ENCODE measurements at regions not wholly inside any gene's neighbourhood (a gene's known extent, or its start where the extent isn't known, plus 50 kb on each side); places are given as distances from the start of the nearest gene placed in this dataset.

GRCh38 chr1:37130221-37130948 lies 96.1 kb upstream of the GRIK3 start:
- ATAC-seq (no peak), DNase-seq (no peak)

GRCh38 chr1:37131281-37131680 lies 97.0 kb upstream of the GRIK3 start:
- ATAC-seq = no peak
- no peak for DNase-seq

- ATAC-seq = no peak
- no peak for DNase-seq
Measured at GRCh38 chr1:37133276-37134145, 99.2 kb upstream of the GRIK3 start.

GRCh38 chr1:37134599-37134998 lies 100.3 kb upstream of the GRIK3 start:
- no peak for DNase-seq
- ATAC-seq = no peak

- ATAC-seq (no peak), DNase-seq (no peak)
Measured at GRCh38 chr1:37135032-37135431, 100.7 kb upstream of the GRIK3 start.

- DNase-seq = no peak
- no peak for ATAC-seq
Measured at GRCh38 chr1:37137014-37137413, 102.7 kb upstream of the GRIK3 start.

GRCh38 chr1:37137601-37138000 lies 103.3 kb upstream of the GRIK3 start:
- DNase-seq (no peak), ATAC-seq (no peak)

GRCh38 chr1:37143800-37144199 lies 109.5 kb upstream of the GRIK3 start:
- DNase-seq = no peak
- ATAC-seq = no peak

- ATAC-seq = no peak
- no peak for DNase-seq
Measured at GRCh38 chr1:37146071-37146470, 111.8 kb upstream of the GRIK3 start.

GRCh38 chr1:37147392-37147831 lies 113.1 kb upstream of the GRIK3 start:
- DNase-seq (no peak), ATAC-seq (no peak)

GRCh38 chr1:37147906-37148305 lies 113.6 kb upstream of the GRIK3 start:
- ATAC-seq (no peak), DNase-seq (no peak)

GRCh38 chr1:37148663-37149062 lies 114.3 kb upstream of the GRIK3 start:
- DNase-seq (no peak), ATAC-seq (no peak)

GRCh38 chr1:37149296-37149695 lies 115.0 kb upstream of the GRIK3 start:
- DNase-seq = no peak
- ATAC-seq = no peak

- ATAC-seq (no peak), DNase-seq (no peak)
Measured at GRCh38 chr1:37150986-37151385, 116.7 kb upstream of the GRIK3 start.

GRCh38 chr1:37151789-37152188 lies 117.5 kb upstream of the GRIK3 start:
- ATAC-seq (no peak), DNase-seq (no peak)

GRCh38 chr1:37152491-37152890 lies 118.2 kb upstream of the GRIK3 start:
- ATAC-seq (no peak), DNase-seq (no peak)

GRCh38 chr1:37153116-37154100 lies 119.1 kb upstream of the GRIK3 start:
- ATAC-seq (no peak), DNase-seq (no peak)

- no peak for ATAC-seq
- DNase-seq = no peak
Measured at GRCh38 chr1:37156646-37157045, 122.3 kb upstream of the GRIK3 start.

- ATAC-seq (no peak), DNase-seq (no peak)
Measured at GRCh38 chr1:37157634-37158033, 123.3 kb upstream of the GRIK3 start.

- ATAC-seq (no peak), DNase-seq (no peak)
Measured at GRCh38 chr1:37158113-37158749, 123.9 kb upstream of the GRIK3 start.

- DNase-seq = no peak
Measured at GRCh38 chr1:37159102-37159501, 124.8 kb upstream of the GRIK3 start.

GRCh38 chr1:37161171-37161570 lies 126.9 kb upstream of the GRIK3 start:
- ATAC-seq (no peak), DNase-seq (no peak)

More at GRCh38 chr1:37159102-37159501, 124.8 kb upstream of the GRIK3 start:
- no peak for ATAC-seq

Data from stimulated activated naive CD8-positive, alpha-beta T cell treated with anti-CD3 and anti-CD28 coated beads, Interleukin-15, Interleukin-2, amounts not matched to agents 100 U/mL and 50 U/mL, for 24 hours (primary cell).